ENCODE measurements at regions not wholly inside any gene's neighbourhood (a gene's known extent, or its start where the extent isn't known, plus 50 kb on each side); places are given as distances from the start of the nearest gene placed in this dataset.
"Not testable (repeated sequence)": the region's sequence is repeated elsewhere in the genome, so short reads cannot be mapped to it uniquely, and the experiment has no call there.

- DNase-seq (ENCODE audit: low spot score) = no peak
Measured at GRCh38 chr7:115210552-115210951, 288.7 kb downstream of the MDFIC start.

GRCh38 chr7:115208710-115209560, 287.0 kb downstream of the MDFIC start:
- DNase-seq (ENCODE audit: low spot score) = no peak

- DNase-seq (ENCODE audit: low spot score) = not testable (repeated sequence)
Measured at GRCh38 chr7:115206374-115206773, 284.5 kb downstream of the MDFIC start.

- no peak for DNase-seq (ENCODE audit: low spot score)
Measured at GRCh38 chr7:115198143-115198542, 276.2 kb downstream of the MDFIC start.

- no peak for DNase-seq (ENCODE audit: low spot score)
Measured at GRCh38 chr7:115195208-115195607, 273.3 kb downstream of the MDFIC start.

GRCh38 chr7:115191526-115191925, 269.6 kb downstream of the MDFIC start:
- no peak for DNase-seq (ENCODE audit: low spot score)

- no peak for DNase-seq (ENCODE audit: low spot score)
Measured at GRCh38 chr7:115183431-115184057, 261.6 kb downstream of the MDFIC start.

- no peak for DNase-seq (ENCODE audit: low spot score)
Measured at GRCh38 chr7:115178835-115179234, 256.9 kb downstream of the MDFIC start.

- no peak for DNase-seq (ENCODE audit: low spot score)
Measured at GRCh38 chr7:115177823-115178222, 255.9 kb downstream of the MDFIC start.

GRCh38 chr7:115177103-115177502, 255.2 kb downstream of the MDFIC start:
- no peak for DNase-seq (ENCODE audit: low spot score)

GRCh38 chr7:115172397-115172796, 250.5 kb downstream of the MDFIC start:
- DNase-seq (ENCODE audit: low spot score) = not testable (repeated sequence)

- no peak for DNase-seq (ENCODE audit: low spot score)
Measured at GRCh38 chr7:115153769-115154477, 232.0 kb downstream of the MDFIC start.

- no peak for DNase-seq (ENCODE audit: low spot score)
Measured at GRCh38 chr7:115153176-115153575, 231.3 kb downstream of the MDFIC start.

- no peak for DNase-seq (ENCODE audit: low spot score)
Measured at GRCh38 chr7:115146148-115146547, 224.3 kb downstream of the MDFIC start.

GRCh38 chr7:115145512-115145911, 223.6 kb downstream of the MDFIC start:
- no peak for DNase-seq (ENCODE audit: low spot score)

- DNase-seq (ENCODE audit: low spot score) = no peak
Measured at GRCh38 chr7:115137816-115138215, 215.9 kb downstream of the MDFIC start.

- DNase-seq (ENCODE audit: low spot score) = no peak
Measured at GRCh38 chr7:115136796-115137443, 215.0 kb downstream of the MDFIC start.

GRCh38 chr7:115135769-115136410, 214.0 kb downstream of the MDFIC start:
- DNase-seq (ENCODE audit: low spot score) = no peak

GRCh38 chr7:115135146-115135545, 213.3 kb downstream of the MDFIC start:
- DNase-seq (ENCODE audit: low spot score) = no peak

- no peak for DNase-seq (ENCODE audit: low spot score)
Measured at GRCh38 chr7:115133248-115133647, 211.4 kb downstream of the MDFIC start.

- DNase-seq (ENCODE audit: low spot score) = no peak
Measured at GRCh38 chr7:115132096-115132495, 210.2 kb downstream of the MDFIC start.

- DNase-seq (ENCODE audit: low spot score) = no peak
Measured at GRCh38 chr7:115128154-115128553, 206.3 kb downstream of the MDFIC start.
